Stimulated activated naive B cell treated with anti-CD40 and anti-IgM and Interleukin-4, amounts not matched to agents 10 μg/mL and 1 μg/mL and 100 μg/mL, for 72 hours (primary cell): ENCODE measurements at regions not wholly inside any gene's neighbourhood (a gene's known extent, or its start where the extent isn't known, plus 50 kb on each side); places are given as distances from the start of the nearest gene placed in this dataset.

Experiments used
- ATAC-seq, 2 donors: fragments of 150-1000 bp; cut with Tn5 transposase; replicated peaks; 2 replicates each; pipeline ENCODE4 v1.10.0; 2021; ENCODE audit warnings: moderate library complexity in 1 of 2
- DNase-seq: peaks from one replicate; pipeline ENCODE4 v3.0.0; 2021
- H3K27ac Mint-ChIP-seq: one replicate; pipeline ENCODE4 v1.8.0; 2022; ENCODE audit warnings: mild to moderate bottlenecking, mixed read lengths
- H3K27me3 Mint-ChIP-seq, 2 donors: one replicate each; pipeline ENCODE4 v1.8.0; 2022; ENCODE audit warnings: mixed read lengths in 2 of 2
- H3K36me3 Mint-ChIP-seq, 2 donors: one replicate each; pipeline ENCODE4 v1.8.0; 2022; ENCODE audit warnings: mixed read lengths in 2 of 2, mild to moderate bottlenecking in 1 of 2
- H3K4me1 Mint-ChIP-seq, 2 donors: one replicate each; pipeline ENCODE4 v1.8.0; 2022; ENCODE audit warnings: mixed read lengths in 2 of 2, mild to moderate bottlenecking in 1 of 2
- H3K4me3 Mint-ChIP-seq, 2 donors: one replicate each; pipeline ENCODE4 v1.8.0; 2022; ENCODE audit warnings: mild to moderate bottlenecking in 2 of 2, mixed read lengths in 2 of 2, moderate library complexity in 1 of 2
- H3K9me3 Mint-ChIP-seq, 2 donors: one replicate each; pipeline ENCODE4 v1.8.0; 2022; ENCODE audit warnings: mixed read lengths in 2 of 2, mild to moderate bottlenecking in 1 of 2

GRCh38 chr15:99473981-99474906, 91.5 kb upstream of the MEF2A start:
- Mint-ChIP-seq H3K9me3 (no peaks in the 10 kb centered on the region), H3K27me3 (no peaks in the 10 kb centered on the region), H3K36me3 (no peaks in the 10 kb centered on the region), H3K27ac (peak overlapping the region; percentile 86), H3K4me1 (peaks cover 46 to 71% of the 10 kb centered on the region in 2 donors), H3K4me3 (peak overlapping the region in 1 of 2 donors; percentile 46)
- no peak for DNase-seq
- no peak for ATAC-seq

- ATAC-seq: no peak
- no peak overlapping the region for H3K4me3 Mint-ChIP-seq
- H3K4me1 Mint-ChIP-seq: peaks cover 46 to 69% of the 10 kb centered on the region in 2 donors
- H3K9me3 Mint-ChIP-seq: no peaks in the 10 kb centered on the region
- no peaks in the 10 kb centered on the region for H3K27me3 Mint-ChIP-seq
- DNase-seq: no peak
- H3K27ac Mint-ChIP-seq: no peak overlapping the region
- H3K36me3 Mint-ChIP-seq: no peaks in the 10 kb centered on the region
These were observed 90.7 kb upstream of the MEF2A start for GRCh38 chr15:99474909-99475753.

GRCh38 chr15:99475754-99476412, 89.9 kb upstream of the MEF2A start:
- Mint-ChIP-seq H3K27ac (peak overlapping the region; percentile 75), H3K4me3 (no peak overlapping the region), H3K36me3 (no peaks in the 10 kb centered on the region), H3K9me3 (no peaks in the 10 kb centered on the region), H3K4me1 (peaks cover 44 to 62% of the 10 kb centered on the region in 2 donors), H3K27me3 (no peaks in the 10 kb centered on the region)
- ATAC-seq: no peak
- DNase-seq: no peak

GRCh38 chr15:99476413-99477222, 89.2 kb upstream of the MEF2A start:
- Mint-ChIP-seq H3K4me1 (peaks cover 44 to 56% of the 10 kb centered on the region in 2 donors), H3K4me3 (peak overlapping the region; percentile 34 to 51), H3K27me3 (no peaks in the 10 kb centered on the region), H3K27ac (peak overlapping the region; percentile 75), H3K36me3 (no peaks in the 10 kb centered on the region), H3K9me3 (no peaks in the 10 kb centered on the region)
- ATAC-seq: peak; percentile 71 to 85
- peak; percentile 48 for DNase-seq

GRCh38 chr15:99477791-99478471, 87.9 kb upstream of the MEF2A start:
- Mint-ChIP-seq H3K4me1 (peaks cover 41 to 70% of the 10 kb centered on the region in 2 donors), H3K4me3 (no peak overlapping the region), H3K9me3 (no peaks in the 10 kb centered on the region)

GRCh38 chr15:99478977-99479376, 86.8 kb upstream of the MEF2A start:
- no peaks in the 10 kb centered on the region for H3K36me3 Mint-ChIP-seq
- no peaks in the 10 kb centered on the region for H3K27me3 Mint-ChIP-seq
- ATAC-seq: no peak
- no peaks in the 10 kb centered on the region for H3K9me3 Mint-ChIP-seq
- DNase-seq: no peak
- peaks cover 35 to 62% of the 10 kb centered on the region in 2 donors for H3K4me1 Mint-ChIP-seq
- no peak overlapping the region for H3K4me3 Mint-ChIP-seq
- H3K27ac Mint-ChIP-seq: no peak overlapping the region

More at GRCh38 chr15:99477791-99478471, 87.9 kb upstream of the MEF2A start:
- no peaks in the 10 kb centered on the region for H3K36me3 Mint-ChIP-seq
- no peak overlapping the region for H3K27ac Mint-ChIP-seq
- DNase-seq: no peak
- ATAC-seq: no peak
- H3K27me3 Mint-ChIP-seq: no peaks in the 10 kb centered on the region

GRCh38 chr15:99480016-99480810, 85.6 kb upstream of the MEF2A start:
- H3K36me3 Mint-ChIP-seq: no peaks in the 10 kb centered on the region
- peaks cover 30 to 53% of the 10 kb centered on the region in 2 donors for H3K4me1 Mint-ChIP-seq
- DNase-seq (no peak), ATAC-seq (no peak)
- H3K4me3 Mint-ChIP-seq: no peak overlapping the region
- peak overlapping the region; percentile 11 for H3K27ac Mint-ChIP-seq
- no peaks in the 10 kb centered on the region for H3K9me3 Mint-ChIP-seq
- no peaks in the 10 kb centered on the region for H3K27me3 Mint-ChIP-seq

- Mint-ChIP-seq H3K27ac (peak overlapping the region; percentile 11), H3K9me3 (no peaks in the 10 kb centered on the region), H3K27me3 (no peaks in the 10 kb centered on the region), H3K4me3 (no peak overlapping the region), H3K36me3 (no peaks in the 10 kb centered on the region), H3K4me1 (peaks cover 35 to 55% of the 10 kb centered on the region in 2 donors)
- DNase-seq (no peak), ATAC-seq (no peak)
These were observed 84.5 kb upstream of the MEF2A start for GRCh38 chr15:99481113-99481950.

GRCh38 chr15:99481951-99482230, 83.9 kb upstream of the MEF2A start:
- Mint-ChIP-seq H3K27me3 (no peaks in the 10 kb centered on the region), H3K27ac (no peak overlapping the region), H3K4me1 (peaks cover 31 to 55% of the 10 kb centered on the region in 2 donors), H3K36me3 (no peaks in the 10 kb centered on the region), H3K4me3 (no peak overlapping the region), H3K9me3 (no peaks in the 10 kb centered on the region)
- ATAC-seq: no peak
- no peak for DNase-seq

GRCh38 chr15:99482993-99483392, 82.8 kb upstream of the MEF2A start:
- H3K9me3 Mint-ChIP-seq: no peaks in the 10 kb centered on the region
- H3K27me3 Mint-ChIP-seq: peaks cover 4% of the 10 kb centered on the region in 2 donors
- DNase-seq: no peak
- H3K4me1 Mint-ChIP-seq: peaks cover 30 to 51% of the 10 kb centered on the region in 2 donors
- H3K4me3 Mint-ChIP-seq: no peak overlapping the region
- H3K36me3 Mint-ChIP-seq: peaks cover 0 to 3% of the 10 kb centered on the region in 2 donors
- no peak for ATAC-seq
- no peak overlapping the region for H3K27ac Mint-ChIP-seq

- Mint-ChIP-seq H3K4me3 (peak overlapping the region; percentile 69 to 77), H3K27ac (peak overlapping the region; percentile 86), H3K36me3 (peaks cover 2 to 3% of the 10 kb centered on the region in 2 donors), H3K9me3 (no peaks in the 10 kb centered on the region), H3K4me1 (peaks cover 27 to 43% of the 10 kb centered on the region in 2 donors), H3K27me3 (peaks cover 4% of the 10 kb centered on the region in 2 donors)
- DNase-seq: no peak
- ATAC-seq: peak; percentile 49 to 58
These were observed 80.4 kb upstream of the MEF2A start for GRCh38 chr15:99485153-99485961.
